Fibroblast of villous mesenchyme (primary cell): ENCODE measurements at regions not wholly inside any gene's neighbourhood (a gene's known extent, or its start where the extent isn't known, plus 50 kb on each side); places are given as distances from the start of the nearest gene placed in this dataset.
"Not testable (repeated sequence)": the region's sequence is repeated elsewhere in the genome, so short reads cannot be mapped to it uniquely, and the experiment has no call there.

ENCODE experiments used
- DNase-seq: peaks from one replicate; pipeline ENCODE4 v3.0.0-alpha.2; 2010; ENCODE audit warnings: low read depth
- H3K4me3 ChIP-seq: 2 replicates; pipeline ENCODE4 v1.5.1; 2011; ENCODE audit warnings: low read depth, mild to moderate bottlenecking, low read length
- TF ChIP-seq, protein P1 (sequence below): IDR thresholded peaks from 2 replicates; pipeline ENCODE4 v1.5.1; 2012; ENCODE audit warnings: low read depth, mild to moderate bottlenecking, low read length; ENCODE audit not compliant: insufficient read depth

GRCh38 chr1:166410083-166410385, 243.2 kb upstream of the FAM78B start:
- H3K4me3 ChIP-seq = no peak overlapping the region
- TF ChIP-seq, protein P1, sequence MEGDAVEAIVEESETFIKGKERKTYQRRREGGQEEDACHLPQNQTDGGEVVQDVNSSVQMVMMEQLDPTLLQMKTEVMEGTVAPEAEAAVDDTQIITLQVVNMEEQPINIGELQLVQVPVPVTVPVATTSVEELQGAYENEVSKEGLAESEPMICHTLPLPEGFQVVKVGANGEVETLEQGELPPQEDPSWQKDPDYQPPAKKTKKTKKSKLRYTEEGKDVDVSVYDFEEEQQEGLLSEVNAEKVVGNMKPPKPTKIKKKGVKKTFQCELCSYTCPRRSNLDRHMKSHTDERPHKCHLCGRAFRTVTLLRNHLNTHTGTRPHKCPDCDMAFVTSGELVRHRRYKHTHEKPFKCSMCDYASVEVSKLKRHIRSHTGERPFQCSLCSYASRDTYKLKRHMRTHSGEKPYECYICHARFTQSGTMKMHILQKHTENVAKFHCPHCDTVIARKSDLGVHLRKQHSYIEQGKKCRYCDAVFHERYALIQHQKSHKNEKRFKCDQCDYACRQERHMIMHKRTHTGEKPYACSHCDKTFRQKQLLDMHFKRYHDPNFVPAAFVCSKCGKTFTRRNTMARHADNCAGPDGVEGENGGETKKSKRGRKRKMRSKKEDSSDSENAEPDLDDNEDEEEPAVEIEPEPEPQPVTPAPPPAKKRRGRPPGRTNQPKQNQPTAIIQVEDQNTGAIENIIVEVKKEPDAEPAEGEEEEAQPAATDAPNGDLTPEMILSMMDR = no peak
- no peak for DNase-seq

DNA sequence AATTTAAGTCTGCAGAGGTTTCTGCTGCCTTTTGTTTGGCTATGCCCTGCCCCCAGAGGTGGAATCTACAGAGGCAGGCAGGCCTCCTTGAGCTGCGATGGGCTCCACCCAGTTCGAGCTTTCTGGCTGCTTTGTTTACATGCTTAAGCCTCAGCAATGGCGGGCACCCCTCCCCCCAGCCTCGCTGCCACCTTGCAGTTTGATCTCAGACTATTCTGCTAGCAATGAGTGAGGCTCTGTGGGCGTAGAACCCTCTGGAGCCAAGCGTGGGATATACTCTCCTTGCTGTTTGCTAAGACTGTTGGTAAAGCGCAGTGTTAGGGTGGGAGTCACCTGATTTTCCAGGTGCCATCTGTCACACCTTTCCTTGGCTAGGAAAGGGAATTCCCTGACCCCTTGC, 250.0 kb upstream of the FAM78B start:
- DNase-seq, H3K4me3 ChIP-seq: not testable (repeated sequence)

DNA sequence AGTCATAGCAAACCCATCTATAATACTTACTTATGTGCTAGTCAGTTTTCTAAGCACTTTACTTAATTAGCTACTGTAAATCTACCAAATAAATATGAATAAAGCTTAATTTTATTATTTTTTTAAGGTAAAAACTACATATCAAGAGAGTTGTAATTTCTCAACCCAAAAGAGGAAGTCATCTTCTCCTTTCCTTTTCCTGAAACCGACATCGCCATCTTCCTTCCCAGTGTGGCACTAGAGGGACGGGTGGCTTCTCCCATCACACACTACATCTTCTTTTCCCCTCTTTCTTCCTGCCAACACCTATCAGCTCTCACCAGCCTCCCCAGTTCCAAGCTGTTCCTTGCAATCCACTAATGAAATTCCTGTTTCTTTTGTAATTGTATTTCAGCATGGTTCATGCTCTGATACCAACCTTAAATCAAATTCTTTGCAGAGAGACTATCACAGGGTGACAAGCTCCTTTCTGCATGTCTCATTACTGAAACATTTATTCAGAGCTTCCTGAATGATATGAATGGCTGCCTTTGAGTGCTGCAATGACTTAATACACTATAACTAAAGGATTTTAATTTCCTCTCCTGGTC, 251.6 kb upstream of the FAM78B start:
- no peak for DNase-seq
- TF ChIP-seq, protein P1 = no peak
- no peak overlapping the region for H3K4me3 ChIP-seq

- DNase-seq, H3K4me3 ChIP-seq: not testable (repeated sequence)
These were observed 255.8 kb upstream of the FAM78B start for GRCh38 chr1:166422586-166422985.

GRCh38 chr1:166432655-166433054, 265.9 kb upstream of the FAM78B start:
- TF ChIP-seq, protein P1 = no peak
- no peak overlapping the region for H3K4me3 ChIP-seq
- no peak for DNase-seq

- DNase-seq = peak; percentile 22
- TF ChIP-seq, protein P1 = peak; percentile 25
- H3K4me3 ChIP-seq = not testable (repeated sequence)
These were observed 266.9 kb upstream of the FAM78B start for GRCh38 chr1:166433404-166434304.

DNA sequence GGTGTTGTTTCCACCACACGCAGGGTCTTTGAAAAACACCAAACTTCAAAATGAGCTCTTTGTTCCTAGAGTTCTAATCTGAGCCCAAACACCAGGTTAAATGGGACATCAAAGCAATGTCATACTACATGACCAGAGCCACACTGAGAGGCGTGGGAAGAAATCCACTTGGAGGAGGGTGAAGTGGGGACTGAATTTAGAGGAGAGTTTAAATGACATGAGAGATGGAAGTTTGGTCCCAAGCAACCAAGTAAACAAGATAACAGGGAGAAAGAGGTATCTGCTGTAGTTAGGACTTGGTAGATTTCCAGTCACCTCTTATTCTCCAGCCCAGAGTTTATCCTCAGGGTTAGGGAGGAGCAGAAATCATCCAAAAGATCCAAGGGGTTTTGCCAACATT, 290.9 kb upstream of the FAM78B start:
- no peak for DNase-seq
- TF ChIP-seq, protein P1 = no peak
- no peak overlapping the region for H3K4me3 ChIP-seq

- no peak overlapping the region for H3K4me3 ChIP-seq
- no peak for DNase-seq
- TF ChIP-seq, protein P1 = no peak
These were observed 297.5 kb upstream of the FAM78B start for GRCh38 chr1:166464333-166464732.
